HT-29 (cell line): ENCODE measurements at regions not wholly inside any gene's neighbourhood (a gene's known extent, or its start where the extent isn't known, plus 50 kb on each side); places are given as distances from the start of the nearest gene placed in this dataset.

ENCODE experiments used
- DNase-seq: peaks from one replicate; pipeline ENCODE4 v3.0.0-alpha.2; 2015; ENCODE audit warnings: low spot score

DNA sequence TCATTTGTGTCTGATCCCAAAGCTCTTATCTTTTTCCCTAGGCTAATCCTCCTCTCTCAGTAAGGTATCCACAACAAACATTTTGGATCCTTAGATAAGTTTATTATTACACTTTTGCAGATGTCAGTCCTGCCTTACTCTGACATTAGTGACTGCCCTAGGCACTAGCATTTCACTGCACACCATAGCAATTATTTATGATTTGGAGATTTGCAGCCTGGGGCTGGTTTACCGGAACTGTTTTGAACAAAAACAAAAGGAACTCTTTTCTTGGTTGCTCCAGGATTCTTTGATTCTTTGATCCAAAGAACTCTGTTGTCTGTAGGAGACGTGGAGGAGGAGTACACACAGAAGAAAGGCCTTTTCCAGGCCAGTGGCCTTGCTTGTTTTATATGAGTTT, 80.4 kb downstream of the EDNRB start:
- DNase-seq: no peak

- no peak for DNase-seq
Measured at GRCh38 chr13:77836423-77836822, 82.2 kb downstream of the EDNRB start.

GRCh38 chr13:77833331-77833863, 85.2 kb downstream of the EDNRB start:
- DNase-seq: no peak

GRCh38 chr13:77832339-77833100, 86.1 kb downstream of the EDNRB start:
- DNase-seq: no peak

- no peak for DNase-seq
Measured at GRCh38 chr13:77831866-77832265, 86.8 kb downstream of the EDNRB start.

GRCh38 chr13:77829963-77830362, 88.7 kb downstream of the EDNRB start:
- DNase-seq: no peak

DNA sequence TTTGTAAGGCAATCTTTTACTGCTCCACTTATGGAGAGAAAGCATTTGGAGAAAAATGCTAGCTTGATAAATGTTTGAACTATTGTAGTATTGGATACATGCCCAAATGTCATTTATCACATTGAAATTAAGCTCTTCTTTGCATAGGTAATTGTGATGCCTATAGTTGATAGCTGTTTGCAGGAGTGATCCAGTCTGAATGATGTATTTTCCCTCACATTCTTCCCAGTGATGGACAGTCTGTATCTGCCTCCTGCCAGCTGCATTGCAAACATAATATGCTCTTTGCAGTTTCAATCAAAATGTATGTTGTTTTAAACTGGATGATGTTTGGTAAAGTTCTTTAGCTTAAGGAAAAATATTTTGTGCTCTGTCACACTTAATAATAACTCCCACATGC, 89.8 kb downstream of the EDNRB start:
- no peak for DNase-seq

- no peak for DNase-seq
Measured at GRCh38 chr13:77827332-77827731, 91.3 kb downstream of the EDNRB start.

DNA sequence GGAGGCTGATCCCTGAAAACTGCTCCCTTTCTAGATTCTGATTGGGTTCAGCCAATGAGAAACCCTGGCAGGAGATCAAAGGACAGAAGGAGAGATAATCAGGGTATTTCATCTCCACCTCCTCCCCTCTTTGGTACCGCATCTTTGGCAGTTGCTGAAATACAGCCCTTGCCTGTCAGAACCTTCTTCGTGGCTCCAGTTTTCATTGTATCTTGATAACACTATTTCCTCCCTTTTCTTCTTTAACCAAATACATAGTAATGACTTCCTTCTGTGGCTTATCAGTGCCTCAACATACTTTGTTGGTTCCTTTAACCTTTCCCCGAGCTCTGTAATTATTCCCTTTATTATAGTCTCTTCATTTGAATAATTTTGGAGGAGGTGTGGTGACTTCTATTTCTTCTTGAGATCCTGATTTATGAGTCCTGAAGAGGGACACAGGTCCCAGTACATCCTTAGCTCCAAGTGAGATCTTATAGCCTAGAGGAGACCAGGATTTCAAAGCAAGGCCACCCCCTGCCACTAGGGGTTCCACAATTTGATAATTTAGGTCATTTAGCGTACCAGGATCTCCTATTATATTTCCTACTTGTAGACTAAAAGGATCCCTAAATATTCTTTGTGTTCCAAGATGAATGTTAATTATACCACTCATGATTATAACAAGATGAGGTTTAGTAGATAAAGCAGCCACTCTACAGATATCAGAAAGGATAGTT, 98.0 kb downstream of the EDNRB start:
- peak; percentile 25 for DNase-seq

DNA sequence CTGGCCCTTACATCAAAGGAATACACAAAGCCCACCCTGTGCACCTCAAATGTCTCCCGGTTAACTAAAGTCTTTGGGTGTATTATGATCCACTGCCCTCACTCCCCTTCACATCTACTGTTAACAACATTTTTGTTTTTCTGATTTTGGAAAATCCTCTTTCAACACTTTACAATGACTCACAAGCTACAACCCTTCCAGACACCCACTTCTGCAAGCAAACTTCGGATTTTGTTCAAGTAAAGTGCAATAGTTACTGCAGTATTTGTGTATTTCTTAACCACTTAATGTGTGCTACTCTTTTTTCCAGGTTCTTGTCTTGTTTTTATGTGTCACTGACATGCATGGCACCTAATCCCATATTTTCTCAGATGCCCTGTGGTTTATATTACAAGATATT, 101.1 kb downstream of the EDNRB start:
- DNase-seq: no peak

DNA sequence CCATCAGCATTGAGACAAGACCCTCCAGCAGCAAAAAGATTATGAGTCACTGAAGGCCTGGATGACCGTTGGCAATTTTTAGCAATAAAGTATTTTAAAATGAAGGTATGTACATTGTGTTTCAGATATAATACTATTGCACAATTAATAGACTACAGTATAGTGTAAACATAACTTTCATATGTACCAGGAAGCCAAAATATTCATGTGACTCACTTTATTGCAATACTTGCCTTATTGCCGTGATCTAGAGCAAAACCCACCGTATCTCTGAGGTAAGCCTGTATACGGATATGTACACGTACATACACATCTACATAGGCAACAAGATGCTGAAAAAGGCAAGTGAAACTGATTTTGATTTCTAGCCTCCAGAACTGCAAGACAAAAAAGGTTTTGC, 103.3 kb downstream of the EDNRB start:
- no peak for DNase-seq
